Anterior cingulate cortex (tissue), 58 donors: ENCODE measurements at regions not wholly inside any gene's neighbourhood (a gene's known extent, or its start where the extent isn't known, plus 50 kb on each side); places are given as distances from the start of the nearest gene placed in this dataset.
A peak's percentile ranks its signal among the peaks of the same experiment; 100 is the strongest.

Source experiments
- DNase-seq, 58 donors: peaks; one replicate each; lab custom pipeline; 2025; lab: John Stamatoyannopoulos, UW

DNA sequence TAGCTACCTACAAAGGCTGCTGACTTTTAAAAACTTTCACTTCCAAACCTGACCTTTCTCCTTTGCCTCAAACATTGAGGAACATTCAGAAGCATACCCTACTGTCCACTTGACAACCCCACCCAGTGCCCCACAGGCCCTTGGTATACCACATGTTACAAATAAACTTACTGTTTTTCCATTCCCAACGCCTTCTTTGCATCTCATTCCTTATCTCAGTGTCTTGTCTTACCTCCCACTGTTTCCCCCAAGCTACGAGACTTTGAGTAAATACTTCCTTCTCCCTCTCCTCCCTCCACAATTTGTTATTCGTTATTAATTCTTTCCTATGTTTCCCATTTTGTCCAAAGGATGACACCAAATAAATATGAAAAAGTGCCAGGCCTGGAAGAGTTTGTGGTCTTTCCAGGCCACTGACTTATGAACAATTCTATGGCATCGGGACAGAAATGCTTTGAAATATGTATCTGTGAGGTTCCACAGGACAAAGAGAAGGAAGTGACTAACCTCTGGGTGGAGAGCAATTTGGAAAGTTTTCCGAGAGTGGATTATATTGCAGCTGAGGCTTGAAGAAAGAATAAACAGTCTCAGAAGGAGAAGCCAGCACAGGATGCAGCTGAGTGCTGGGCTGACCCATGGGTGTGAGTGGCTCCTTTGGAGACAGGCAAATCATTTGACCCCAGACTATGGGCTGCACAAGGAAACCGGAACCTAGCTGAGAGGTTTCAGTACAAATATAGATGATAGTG lies 409.0 kb downstream of the LPIN1 start:
- DNase-seq, result no peak

DNA sequence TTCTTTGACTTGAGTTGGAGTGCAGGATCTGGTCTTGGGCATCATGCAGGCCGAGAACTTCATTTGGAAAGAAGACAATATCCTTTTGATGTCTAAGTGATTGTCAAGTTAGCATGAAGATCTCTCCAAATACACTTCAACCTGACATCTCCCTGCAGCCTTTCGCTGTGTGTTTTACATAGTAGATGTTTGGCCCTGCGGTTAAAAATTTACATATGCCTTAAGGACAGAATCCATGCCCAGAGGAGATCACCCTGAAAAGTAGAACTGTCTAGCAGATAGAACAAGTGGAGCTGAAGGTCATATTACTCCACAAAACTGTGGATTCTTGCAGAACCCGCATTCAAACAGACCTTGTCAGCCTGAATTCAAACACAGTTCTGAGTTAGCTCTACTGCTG lies 409.9 kb downstream of the LPIN1 start:
- DNase-seq, result no peak

GRCh38 chr2:12161085-12161484 lies 414.7 kb downstream of the LPIN1 start:
- DNase-seq, result no peak

DNA sequence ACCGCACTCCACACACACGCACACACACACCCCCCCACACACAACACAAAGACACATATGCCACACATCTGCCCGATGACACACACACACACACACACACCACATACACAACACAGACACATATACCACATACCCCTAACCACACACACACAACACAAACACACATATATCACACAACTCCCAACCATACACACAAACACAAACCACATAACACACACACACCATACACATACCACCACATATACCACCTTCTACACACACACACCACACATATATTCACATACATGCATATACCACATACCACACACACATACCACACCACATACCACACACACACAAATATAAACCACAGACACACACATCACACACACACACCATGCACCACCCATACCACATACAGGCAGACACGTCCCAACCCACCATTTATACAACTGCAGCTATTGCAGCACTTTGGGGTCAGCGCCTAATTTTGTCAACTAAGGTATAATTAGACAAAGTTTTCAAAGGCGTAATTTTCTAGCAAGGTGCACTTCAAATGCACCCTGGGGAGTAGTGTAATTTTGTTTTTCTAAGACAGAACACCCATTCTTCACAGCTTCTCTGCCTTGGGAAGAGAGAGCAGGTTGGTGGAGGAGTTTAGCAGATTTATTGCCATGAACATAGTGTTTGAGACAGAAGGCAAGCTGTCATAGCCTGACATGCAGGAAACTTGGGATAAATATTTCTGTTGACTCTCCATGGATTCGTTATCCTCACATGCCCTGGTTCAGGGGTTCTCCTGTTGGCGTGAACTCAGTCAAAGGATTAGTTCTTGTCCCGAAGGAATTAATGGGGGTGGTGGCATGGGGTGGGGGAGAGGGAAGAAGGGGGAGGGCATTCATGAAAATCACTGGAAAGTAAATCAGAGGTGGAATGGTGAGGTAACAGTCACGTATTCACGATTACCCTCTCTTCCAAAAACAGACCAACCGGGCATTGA lies 416.1 kb downstream of the LPIN1 start:
- no peak for DNase-seq

- no peak for DNase-seq
These were observed 417.4 kb downstream of the LPIN1 start for GRCh38 chr2:12163866-12164265.

DNA sequence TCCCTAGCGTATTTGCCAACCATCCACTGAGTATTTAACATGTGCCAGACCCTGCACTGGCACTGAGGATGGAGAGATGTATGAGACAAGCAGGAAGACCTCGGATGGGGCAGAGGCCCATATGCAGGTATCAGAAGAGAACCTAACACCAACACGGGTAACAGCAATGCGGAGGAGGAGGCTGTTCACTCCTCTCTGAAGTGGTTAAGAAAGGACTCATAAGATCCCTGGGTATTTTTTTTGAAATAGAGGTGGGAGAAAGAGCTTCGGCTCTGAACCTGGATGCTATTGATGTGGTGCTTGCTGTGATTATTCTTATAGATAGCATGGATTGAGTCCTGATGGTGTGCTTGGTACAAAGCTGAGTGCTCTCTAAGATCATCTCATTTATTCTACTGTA lies 418.3 kb downstream of the LPIN1 start:
- DNase-seq, result no peak

GRCh38 chr2:12167525-12168317 lies 421.3 kb downstream of the LPIN1 start:
- DNase-seq, result peak in 49 of 58 donors; percentile 3 to 80 (median 51)

GRCh38 chr2:12168354-12168753 lies 421.9 kb downstream of the LPIN1 start:
- no peak for DNase-seq

DNA sequence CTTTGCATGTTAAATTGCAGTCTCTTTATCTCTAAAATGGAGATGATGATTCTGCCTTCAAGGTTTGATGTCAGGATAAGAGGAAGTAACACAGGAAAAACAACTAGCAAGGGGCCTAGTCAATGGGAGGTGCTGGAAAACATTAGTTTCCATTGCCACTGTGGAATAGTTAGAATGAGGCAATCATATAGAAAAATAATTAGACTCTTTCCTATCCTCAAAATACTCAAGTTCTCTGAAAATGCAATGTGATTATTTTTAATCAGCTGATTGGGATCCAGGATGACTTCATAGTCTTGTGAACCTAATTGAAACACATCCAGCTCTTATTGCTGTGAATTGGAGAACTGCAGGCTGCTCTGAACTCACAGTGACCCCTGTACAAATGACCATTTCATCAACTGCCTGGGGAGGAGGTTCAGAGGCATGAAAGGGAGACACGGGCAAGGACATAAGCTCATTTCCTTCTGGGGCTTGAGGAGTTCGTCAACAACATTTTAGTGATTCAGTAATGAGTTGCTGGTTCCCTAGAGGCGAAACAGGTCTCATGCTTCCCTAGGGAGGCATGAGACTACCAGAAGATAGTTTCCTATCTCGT lies 422.5 kb downstream of the LPIN1 start:
- DNase-seq, result peak in 4 of 58 donors; percentile 6 to 18 (median 10)

DNA sequence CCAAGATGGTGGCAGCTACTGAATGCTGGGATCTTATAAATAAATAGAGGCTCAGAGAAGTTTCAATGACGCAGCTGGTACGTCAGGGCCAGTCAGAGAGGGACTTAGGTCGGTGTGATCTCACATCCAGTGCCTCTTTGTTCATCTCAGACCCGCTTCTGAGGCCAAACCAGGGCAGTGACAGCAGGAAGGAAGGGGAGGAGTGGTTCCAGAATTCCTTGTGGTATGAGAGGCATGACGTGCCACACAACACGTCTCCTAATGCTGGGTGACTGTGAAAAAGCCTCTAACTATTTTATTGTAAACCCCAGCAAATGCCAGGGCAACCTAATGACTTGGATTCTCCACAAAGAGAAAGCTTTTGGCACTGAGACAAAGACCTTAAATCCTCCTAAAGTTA lies 423.3 kb downstream of the LPIN1 start:
- peak in 21 of 58 donors; percentile 9 to 53 (median 24) for DNase-seq

DNA sequence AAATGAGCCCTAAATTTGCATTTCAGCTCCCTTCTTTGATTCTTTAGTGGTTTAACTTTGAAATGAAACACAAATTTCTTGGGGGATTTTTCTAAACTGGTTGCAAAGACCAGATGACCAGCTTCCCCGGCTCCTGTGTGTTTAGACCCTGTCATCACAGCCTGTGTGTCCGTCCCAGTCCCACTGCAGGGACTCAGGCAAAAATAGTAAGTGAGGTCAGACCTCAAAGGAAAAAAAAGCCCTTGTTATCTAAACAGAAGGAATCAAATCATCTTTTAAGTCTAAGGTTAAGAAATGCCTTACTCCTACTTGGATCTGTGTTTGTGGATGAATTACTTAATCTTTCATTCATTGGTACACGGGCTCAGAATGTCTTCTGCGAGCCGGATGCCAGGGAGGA lies 423.7 kb downstream of the LPIN1 start:
- DNase-seq, result peak in 1 of 58 donors; percentile 39

GRCh38 chr2:12173271-12173942 lies 427.0 kb downstream of the LPIN1 start:
- DNase-seq, result no peak

- no peak for DNase-seq
These were observed 427.5 kb downstream of the LPIN1 start for GRCh38 chr2:12173943-12174340.

- no peak for DNase-seq
These were observed 428.9 kb downstream of the LPIN1 start for GRCh38 chr2:12175323-12175722.

- DNase-seq, result peak in 1 of 58 donors; percentile 44
These were observed 430.4 kb downstream of the LPIN1 start for GRCh38 chr2:12176623-12177454.

GRCh38 chr2:12177455-12178288 lies 431.2 kb downstream of the LPIN1 start:
- DNase-seq, result peak in 6 of 58 donors; percentile 5 to 22 (median 13)

DNA sequence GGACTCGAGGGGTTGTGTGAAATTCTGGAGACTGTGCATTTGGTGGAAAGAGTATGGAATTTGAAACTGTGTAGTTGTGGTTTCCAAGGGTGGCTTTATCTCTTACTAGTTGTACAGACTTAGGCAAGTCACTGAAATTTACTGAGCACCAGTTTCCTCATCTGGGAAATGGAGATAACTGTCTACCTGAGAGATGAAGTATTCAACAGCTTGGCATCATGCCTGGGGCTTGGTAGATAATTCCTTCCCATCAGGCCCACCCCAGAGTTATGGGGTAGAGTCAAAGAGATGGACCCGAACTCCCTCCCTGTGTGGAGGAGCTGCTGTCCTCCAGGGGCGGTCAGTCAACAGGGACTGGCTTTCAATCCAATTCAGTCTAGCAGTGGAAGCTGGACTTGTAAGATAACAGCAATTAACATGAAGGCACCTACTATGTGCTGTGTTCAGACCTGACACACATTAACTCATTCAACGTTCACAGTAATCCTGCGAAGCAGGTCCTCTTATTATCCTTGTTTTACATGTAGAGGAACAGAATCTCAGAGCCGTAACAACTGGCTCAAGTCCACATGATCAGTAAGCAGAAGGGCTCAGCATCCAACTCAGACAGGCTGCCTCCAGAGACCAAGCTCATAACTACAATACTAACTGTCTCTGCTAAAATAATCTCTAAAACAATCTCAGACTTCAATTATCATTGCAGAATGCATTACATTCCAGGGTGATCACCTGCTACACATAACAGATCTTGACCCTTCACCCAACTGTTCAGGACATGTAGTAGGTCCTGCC lies 432.1 kb downstream of the LPIN1 start:
- no peak for DNase-seq
